OCI-LY7 (cell line): ENCODE measurements at regions not wholly inside any gene's neighbourhood (a gene's known extent, or its start where the extent isn't known, plus 50 kb on each side); places are given as distances from the start of the nearest gene placed in this dataset.
"Not testable (repeated sequence)": the region's sequence is repeated elsewhere in the genome, so short reads cannot be mapped to it uniquely, and the experiment has no call there.

Source experiments
- BruUV-seq: library from RNA; stranded (reverse); fragments of 400-500 nt; replicated peaks from 2 replicates; lab custom pipeline; 2021; lab: Mats Ljungman, UMichigan
- CTCF ChIA-PET: fragments of 300-600 bp; sonication (Branson Sonifier 250); formaldehyde crosslinking; loops from one replicate; lab custom pipeline; 2022; ENCODE audit warnings: antibody characterized with exemption; ENCODE audit not compliant: unreplicated experiment; lab: Charles Lee
- POLR2A ChIA-PET: fragments of 300-600 bp; sonication (Branson Sonifier 250); formaldehyde crosslinking; loops from one replicate; lab custom pipeline; 2022; ENCODE audit warnings: antibody characterized with exemption; lab: Charles Lee
- DNase-seq: peaks from one replicate; pipeline ENCODE4 v3.0.0-alpha.2; 2015; ENCODE audit warnings: low spot score
- H2AFZ ChIP-seq: fragments of 200-600 bp; sonication (generic), shearing (Covaris generic); 2 replicates; pipeline ENCODE4 v1.6.1; 2014; ENCODE audit warnings: mild to moderate bottlenecking, antibody characterized with exemption, low read length, moderate library complexity
- H3K27ac ChIP-seq: fragments of 200-600 bp; sonication (generic); 2 replicates; pipeline ENCODE4 v1.5.1; 2014; ENCODE audit warnings: mixed run types, low read depth, mild to moderate bottlenecking, moderate library complexity, low read length, inconsistent platforms; ENCODE audit not compliant: poor library complexity, severe bottlenecking
- H3K36me3 ChIP-seq: fragments of 200-600 bp; sonication (generic); 2 replicates; pipeline ENCODE4 v1.6.1; 2014; ENCODE audit warnings: mild to moderate bottlenecking, antibody characterized with exemption, low read length, moderate library complexity, mixed read lengths; ENCODE audit not compliant: insufficient read depth
- H3K4me1 ChIP-seq: fragments of 200-600 bp; sonication (generic); 2 replicates; pipeline ENCODE4 v1.5.1; 2014; ENCODE audit warnings: mild to moderate bottlenecking, low read length; ENCODE audit not compliant: insufficient read depth, poor library complexity, severe bottlenecking
- H3K4me2 ChIP-seq: fragments of 200-600 bp; sonication (generic); 2 replicates; pipeline ENCODE4 v1.6.1; 2014; ENCODE audit warnings: mild to moderate bottlenecking, low read length
- H3K4me3 ChIP-seq: fragments of 200-600 bp; sonication (generic); 2 replicates; pipeline ENCODE4 v1.5.1; 2014; ENCODE audit warnings: mild to moderate bottlenecking, low read depth, low read length; ENCODE audit not compliant: poor library complexity, severe bottlenecking
- H3K79me2 ChIP-seq: fragments of 200-600 bp; sonication (generic); 2 replicates; pipeline ENCODE4 v1.6.1; 2016; ENCODE audit warnings: low read depth, mild to moderate bottlenecking, low read length, moderate library complexity, mixed read lengths; ENCODE audit not compliant: insufficient read depth
- H3K9me2 ChIP-seq: fragments of 200-600 bp; sonication (generic); 2 replicates; pipeline ENCODE4 v1.6.1; 2016; ENCODE audit warnings: mild to moderate bottlenecking, low read length, mixed read lengths; ENCODE audit not compliant: insufficient read depth
- H3K9me3 ChIP-seq: fragments of 200-600 bp; sonication (generic); 2 replicates; pipeline ENCODE4 v1.6.1; 2014; ENCODE audit warnings: mild to moderate bottlenecking, mixed run types, low read length, mixed read lengths
- H4K20me1 ChIP-seq: fragments of 200-600 bp; sonication (generic); 2 replicates; pipeline ENCODE4 v1.6.1; 2014; ENCODE audit warnings: mild to moderate bottlenecking, antibody characterized with exemption, low read length, moderate library complexity, mixed read lengths; ENCODE audit not compliant: insufficient read depth
- CTCF ChIP-seq: fragments of 200-600 bp; sonication (generic); conservative IDR thresholded peaks from 2 replicates; pipeline ENCODE4 v1.5.1; 2014; ENCODE audit warnings: mild to moderate bottlenecking, antibody characterized with exemption, low read length, moderate library complexity, mixed read lengths
- EZH2phosphoT487 ChIP-seq: fragments of 200-600 bp; sonication (generic); IDR thresholded peaks from 2 replicates; pipeline ENCODE4 v1.6.1; 2018; ENCODE audit warnings: low read depth, borderline replicate concordance, mild to moderate bottlenecking, mixed run types, antibody characterized with exemption, low read length, moderate library complexity, mixed read lengths
- intact Hi-C: fragments of 100-400 bp; cut with micrococcal nuclease; formaldehyde crosslinking; loops from one replicate; pipeline ENCODE4 v1.10.0; 2022; ENCODE audit not compliant: unreplicated experiment

- BruUV-seq = no TSS peak
- POLR2A ChIA-PET = no interaction called here
Measured at GRCh38 chr3:118803096-118803476, 231.6 kb downstream of the IGSF11 start.

GRCh38 chr3:118805007-118805406, 229.6 kb downstream of the IGSF11 start:
- Histone ChIP-seq H2AFZ (no peak overlapping the region), H3K79me2 (no peaks in the 10 kb centered on the region), H4K20me1 (no peaks in the 10 kb centered on the region), H3K4me2 (no peak overlapping the region), H3K4me1 (no peaks in the 10 kb centered on the region), H3K9me3 (no peaks in the 10 kb centered on the region), H3K36me3 (no peaks in the 10 kb centered on the region), H3K4me3 (no peak overlapping the region), H3K9me2 (no peaks in the 10 kb centered on the region), H3K27ac (no peak overlapping the region)
- CTCF ChIA-PET = no interaction called here
- intact Hi-C loops = no loop called here
- no peak for DNase-seq
- BruUV-seq = no TSS peak
- TF ChIP-seq EZH2phosphoT487 (no peak), CTCF (no peak)
- POLR2A ChIA-PET = no interaction called here

More at GRCh38 chr3:118803096-118803476, 231.6 kb downstream of the IGSF11 start:
- DNase-seq = no peak
- TF ChIP-seq CTCF (no peak), EZH2phosphoT487 (no peak)
- intact Hi-C loops = no loop called here
- Histone ChIP-seq H3K27ac (no peak overlapping the region), H3K79me2 (no peaks in the 10 kb centered on the region), H4K20me1 (no peaks in the 10 kb centered on the region), H2AFZ (no peak overlapping the region), H3K4me3 (no peak overlapping the region), H3K9me2 (no peaks in the 10 kb centered on the region), H3K9me3 (no peaks in the 10 kb centered on the region), H3K4me2 (no peak overlapping the region), H3K36me3 (no peaks in the 10 kb centered on the region), H3K4me1 (no peaks in the 10 kb centered on the region)
- CTCF ChIA-PET = interaction anchor here (0.6 kb wide), 1 partner anchor 8 kb away, joined by 3 read pairs; no protein-coding TSS in a partner anchor

GRCh38 chr3:118806423-118806822, 228.2 kb downstream of the IGSF11 start:
- Histone ChIP-seq H3K9me3 (no peaks in the 10 kb centered on the region), H3K27ac (no peak overlapping the region), H3K36me3 (no peaks in the 10 kb centered on the region), H3K79me2 (no peaks in the 10 kb centered on the region), H2AFZ (no peak overlapping the region), H3K4me1 (no peaks in the 10 kb centered on the region), H4K20me1 (no peaks in the 10 kb centered on the region), H3K9me2 (no peaks in the 10 kb centered on the region), H3K4me2 (no peak overlapping the region), H3K4me3 (no peak overlapping the region)
- ChIA-PET POLR2A (no interaction called here), CTCF (no interaction called here)
- intact Hi-C loops = no loop called here
- TF ChIP-seq EZH2phosphoT487 (no peak), CTCF (no peak)
- DNase-seq = no peak
- no TSS peak for BruUV-seq

DNA sequence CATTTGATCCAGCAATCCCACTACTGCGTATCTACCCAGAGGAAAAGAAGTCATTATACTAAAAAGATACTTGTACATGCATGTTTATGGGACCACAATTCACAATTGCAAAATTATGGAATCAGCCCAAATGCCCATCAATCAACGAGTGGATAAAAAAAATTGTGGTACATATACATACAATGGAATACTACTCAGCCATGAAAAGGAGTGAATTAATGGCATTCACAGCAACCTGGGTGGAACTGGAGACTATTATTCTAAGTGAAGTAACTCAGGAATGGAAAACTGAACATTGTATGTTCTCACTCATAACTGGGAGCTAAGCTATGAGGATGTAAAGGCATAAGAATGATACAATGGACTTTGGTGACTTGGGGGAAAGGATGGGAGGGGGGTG, 227.3 kb downstream of the IGSF11 start:
- DNase-seq, H3K9me3 ChIP-seq, intact Hi-C loops, H3K4me3 ChIP-seq, H3K79me2 ChIP-seq, H3K36me3 ChIP-seq, H4K20me1 ChIP-seq, H3K27ac ChIP-seq, POLR2A ChIA-PET, BruUV-seq, H3K4me1 ChIP-seq, CTCF ChIA-PET, H3K4me2 ChIP-seq, H2AFZ ChIP-seq, H3K9me2 ChIP-seq: not testable (repeated sequence)
